K562 (cell line): ENCODE measurements at regions not wholly inside any gene's neighbourhood (a gene's known extent, or its start where the extent isn't known, plus 50 kb on each side); places are given as distances from the start of the nearest gene placed in this dataset.

Experiments
- ATAC-seq: fragments of 200-7000 bp; cut with Tn5 transposase; 3 replicates; pipeline ENCODE4 v1.9.1; 2020; ENCODE audit warnings: moderate library complexity
- BruUV-seq: library from RNA; stranded (reverse); fragments of 400-500 nt; replicated peaks from 2 replicates; lab custom pipeline; 2021; lab: Mats Ljungman, UMichigan
- CTCF ChIA-PET: fragments of 300-600 bp; formaldehyde crosslinking; extraction: SDS; loops from one replicate; lab custom pipeline; 2021; ENCODE audit warnings: low intra/inter-chr PET ratio; lab: Yijun Ruan, JAX
- POLR2A ChIA-PET: fragments of 300-600, 350-650 bp; sonication (Branson Sonifier 250); formaldehyde crosslinking; extraction: SDS; loops from one replicate; lab custom pipeline; 2021; ENCODE audit warnings: antibody characterized with exemption, inconsistent platforms; lab: Yijun Ruan, JAX
- DNase-seq, 4 experiments: peaks; one replicate each; pipeline versions ENCODE4 v3.0.0 to v3.0.0-alpha.2; 2011 to 2018; ENCODE audit warnings: low spot score in 3 of 4, mixed read lengths in 3 of 4; ENCODE audit errors: extremely low read depth in 1 of 4
- FAIRE-seq: peaks from 2 replicates; lab custom pipeline; 2011; peaks lifted over from hg19 to GRCh38; lab: Jason Lieb, UNC
- H2AFZ ChIP-seq: 2 replicates; pipeline ENCODE4 v1.6.0; 2011; ENCODE audit warnings: low read depth, low read length, control low read depth, inconsistent platforms
- H3K27ac ChIP-seq: fragments of 200-600 bp; 3 replicates; pipeline ENCODE4 v1.8.0; 2011; ENCODE audit warnings: low read depth, mild to moderate bottlenecking, control low read depth, inconsistent platforms, low read length, moderate library complexity, mixed read lengths; ENCODE audit errors: extremely low read depth
- H3K27me3 ChIP-seq, 2 experiments: fragments of 300-600 bp in 1 of 2; 2 replicates in 1 of 2; 3 replicates in 1 of 2; pipeline versions ENCODE4 v1.6.0 to v1.8.0; 2011; ENCODE audit warnings: inconsistent platforms in 2 of 2, low read length in 2 of 2, mild to moderate bottlenecking in 1 of 2, mixed read lengths in 1 of 2, moderate library complexity in 1 of 2; ENCODE audit not compliant: control insufficient read depth in 2 of 2, insufficient read depth in 2 of 2
- H3K36me3 ChIP-seq: fragments of 300-600 bp; 3 replicates; pipeline ENCODE4 v1.8.0; 2011; ENCODE audit warnings: mild to moderate bottlenecking, low read length, inconsistent platforms; ENCODE audit not compliant: control insufficient read depth, insufficient read depth
- H3K4me1 ChIP-seq, 2 experiments: fragments of 200-600 bp in 1 of 2; replicated peaks in 1 of 2; 2 replicates in 1 of 2; 3 replicates in 1 of 2; pipeline versions ENCODE4 v1.5.1 to v1.8.0; 2011; ENCODE audit warnings: inconsistent platforms in 2 of 2, low read length in 2 of 2, mild to moderate bottlenecking in 1 of 2, mixed read lengths in 1 of 2, moderate library complexity in 1 of 2; ENCODE audit not compliant: control insufficient read depth in 2 of 2, insufficient read depth in 2 of 2
- H3K4me2 ChIP-seq: 2 replicates; pipeline ENCODE4 v1.6.1; 2011; ENCODE audit warnings: low read length, control low read depth, inconsistent platforms, mixed read lengths; ENCODE audit not compliant: insufficient read depth
- H3K4me3 ChIP-seq: fragments of 200-600 bp; sonication (generic), shearing (Covaris generic); 2 replicates; pipeline ENCODE4 v1.5.1; 2016; ENCODE audit warnings: control low read depth, inconsistent platforms
- H3K79me2 ChIP-seq: fragments of 200-600 bp; 3 replicates; pipeline ENCODE4 v1.8.0; 2011; ENCODE audit warnings: low read length, inconsistent platforms; ENCODE audit not compliant: control insufficient read depth, insufficient read depth
- H3K9ac ChIP-seq, 2 experiments: 2 replicates each; pipeline versions ENCODE4 v1.6.0 to v1.6.1; 2011; ENCODE audit warnings: low read depth in 2 of 2, low read length in 2 of 2, control low read depth in 1 of 2, inconsistent platforms in 1 of 2, mild to moderate bottlenecking in 1 of 2, mixed read lengths in 1 of 2; ENCODE audit not compliant: insufficient read depth in 1 of 2
- H3K9me1 ChIP-seq: one replicate; pipeline ENCODE4 v1.6.0; 2011; ENCODE audit warnings: inconsistent platforms, mild to moderate bottlenecking, low read length, moderate library complexity; ENCODE audit not compliant: control insufficient read depth, insufficient read depth
- H3K9me3 ChIP-seq: replicated peaks from 2 replicates; pipeline ENCODE4 v1.5.1; 2011; ENCODE audit warnings: low read depth, low read length, inconsistent platforms; ENCODE audit not compliant: control insufficient read depth, insufficient read depth
- H4K20me1 ChIP-seq: replicated peaks from 2 replicates; pipeline ENCODE4 v1.6.1; 2011; ENCODE audit warnings: low read length, inconsistent platforms, mixed read lengths; ENCODE audit not compliant: control insufficient read depth, insufficient read depth
- AFF4 ChIP-seq: sonication (generic); formaldehyde crosslinking; IDR thresholded peaks from 2 replicates; pipeline ENCODE4 v1.8.0; 2023; ENCODE audit warnings: mild to moderate bottlenecking, missing genetic modification reagents
- ETV1 ChIP-seq: fragments of 450-650 bp; conservative IDR thresholded peaks from 2 replicates; pipeline ENCODE4 v1.6.1; 2016; ENCODE audit warnings: missing genetic modification characterization, control low read depth, low read depth, missing compliant biosample characterization
- FOXP1 ChIP-seq: sonication (generic); formaldehyde crosslinking; IDR thresholded peaks from 2 replicates; pipeline ENCODE4 v1.8.0; 2022; ENCODE audit warnings: mild to moderate bottlenecking, missing genetic modification reagents
- GTF2E2 ChIP-seq: fragments of 200-800 bp; sonication (Bioruptor generic); IDR thresholded peaks from 2 replicates; pipeline ENCODE4 v1.6.1; 2016; ENCODE audit warnings: missing genetic modification characterization, missing compliant biosample characterization
- HMGXB4 ChIP-seq: sonication (generic); formaldehyde crosslinking; IDR thresholded peaks from 2 replicates; pipeline ENCODE4 v1.8.1; 2023; ENCODE audit warnings: mild to moderate bottlenecking, missing genetic modification reagents
- IRF2 ChIP-seq: sonication (generic); formaldehyde crosslinking; IDR thresholded peaks from 2 replicates; pipeline ENCODE4 v1.8.1; 2022; ENCODE audit warnings: mild to moderate bottlenecking, missing genetic modification reagents
- MAFF ChIP-seq: IDR thresholded peaks from 2 replicates; pipeline ENCODE4 v1.6.1; 2012; ENCODE audit warnings: low read length, improper control_type of control experiment
- OTX1 ChIP-seq: fragments of 450-650 bp; formaldehyde crosslinking; IDR thresholded peaks from 2 replicates; pipeline ENCODE4 v1.4.0; 2022; ENCODE audit warnings: mild to moderate bottlenecking
- SAFB2 ChIP-seq: fragments of 200-400 bp; formaldehyde crosslinking; IDR thresholded peaks from 2 replicates; pipeline ENCODE4 v1.6.1; 2018; ENCODE audit warnings: borderline replicate concordance, low read length, low read depth, moderate library complexity; ENCODE audit not compliant: severe bottlenecking
- ZNF133 ChIP-seq: fragments of 250-450 bp; sonication (Bioruptor Pico); IDR thresholded peaks from 2 replicates; pipeline ENCODE4 v1.4.0; 2020; ENCODE audit warnings: mild to moderate bottlenecking
- ZNF398 ChIP-seq: fragments of 250-450 bp; sonication (Bioruptor Pico); IDR thresholded peaks from 2 replicates; pipeline ENCODE4 v1.8.0; 2021; ENCODE audit warnings: moderate library complexity, mild to moderate bottlenecking, inconsistent platforms
- WGBS: fragments of 100-300 bp; shearing (Covaris generic); methylation state at CpG from one replicate; pipeline ENCODE4 v1.1.6; 2016; ENCODE audit warnings: low coverage, mixed read lengths; ENCODE audit not compliant: insufficient coverage; ENCODE audit errors: missing lambda C conversion rate; 5-methylcytosine and 5-hydroxymethylcytosine counted together
- in situ Hi-C: fragments of 300-500 bp; cut with MboI; formaldehyde crosslinking; loops from 4 replicates; pipeline ENCODE4 v1.15.0; 2018; ENCODE audit warnings: inconsistent platforms, mixed read lengths
- intact Hi-C: fragments of 100-400 bp; cut with micrococcal nuclease; formaldehyde crosslinking; loops from 2 replicates; pipeline ENCODE4 v1.14.2; 2022
- TF ChIP-seq, protein P1 (sequence below): fragments of 450-650 bp; IDR thresholded peaks from 2 replicates; pipeline ENCODE4 v1.6.1; 2017; ENCODE audit warnings: mild to moderate bottlenecking, moderate library complexity

DNA sequence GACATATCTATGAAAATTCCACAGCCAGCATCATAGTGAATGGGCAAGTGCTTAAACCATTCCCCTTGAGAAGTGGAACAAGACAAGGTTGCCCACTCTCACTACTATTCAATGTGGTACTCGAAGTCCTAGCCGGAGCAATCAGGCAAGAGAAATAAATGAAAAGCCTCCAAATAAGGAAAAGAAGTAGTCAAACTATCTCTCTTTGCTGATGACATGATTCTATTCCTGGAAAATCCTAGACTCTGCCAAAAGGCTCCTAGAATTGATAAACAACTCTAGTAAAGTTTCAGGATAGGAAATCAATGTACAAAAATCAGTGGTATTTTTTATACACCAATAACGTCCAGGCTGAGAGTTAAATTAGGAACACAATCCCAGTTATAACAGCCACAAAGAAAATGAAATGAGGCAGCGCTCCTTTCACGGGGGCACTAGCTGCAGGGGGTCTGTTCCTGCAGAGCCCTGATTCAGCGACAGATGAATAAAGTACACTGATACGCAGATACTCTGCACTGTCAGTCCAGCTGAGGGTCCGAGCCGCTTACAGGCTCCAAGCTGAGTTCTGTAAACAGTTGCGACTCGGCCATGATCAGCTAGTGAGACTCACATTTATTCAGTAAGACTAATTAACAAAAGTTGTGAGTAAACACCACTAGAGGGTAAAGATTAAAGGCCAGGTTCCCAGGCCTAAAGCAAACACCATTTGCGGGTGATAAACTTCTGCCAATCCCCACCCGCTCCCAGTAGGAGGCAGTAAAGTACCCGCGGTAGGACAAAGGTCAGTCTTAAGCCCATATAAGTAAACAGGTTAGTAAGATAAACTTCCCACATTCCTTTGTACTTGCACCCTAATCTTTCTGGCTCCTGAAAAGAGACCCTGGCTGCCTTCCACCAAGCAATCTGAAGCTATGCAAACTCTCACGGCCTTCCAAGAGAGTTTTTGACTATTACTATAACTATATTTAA, 290.6 kb upstream of the GRID2 start:
- FAIRE-seq (no peak), DNase-seq (no peak), ATAC-seq (no peak)
- no peak overlapping the region for H3K27ac ChIP-seq
- WGBS, result 1% methylated on average over 16 of the region's 16 CpGs
- H3K9me3 ChIP-seq, result no peaks in the 10 kb centered on the region
- no peak overlapping the region for H3K4me2 ChIP-seq
- no peak overlapping the region for H3K4me3 ChIP-seq
- intact Hi-C loops (no loop called here), in situ Hi-C loops (no loop called here)
- H3K36me3 ChIP-seq, result no peaks in the 10 kb centered on the region
- H3K79me2 ChIP-seq, result no peaks in the 10 kb centered on the region
- no peak overlapping the region for H3K9ac ChIP-seq
- H3K9me1 ChIP-seq, result no peaks in the 10 kb centered on the region
- POLR2A ChIA-PET, result no interaction called here
- H2AFZ ChIP-seq, result no peak overlapping the region
- H3K4me1 ChIP-seq, result no peaks in the 10 kb centered on the region
- TF ChIP-seq MAFF (no peak), GTF2E2 (tag) (no peak), IRF2 (CRISPR knock-in tag) (no peak), SAFB2 (no peak), HMGXB4 (CRISPR knock-in tag) (no peak), OTX1 (CRISPR knock-in tag) (no peak), ZNF133 (CRISPR knock-in tag) (no peak), FOXP1 (CRISPR knock-in tag) (no peak), ETV1 (tag) (no peak), ZNF398 (CRISPR knock-in tag) (no peak), AFF4 (CRISPR knock-in tag) (no peak)
- TF ChIP-seq, protein P1, sequence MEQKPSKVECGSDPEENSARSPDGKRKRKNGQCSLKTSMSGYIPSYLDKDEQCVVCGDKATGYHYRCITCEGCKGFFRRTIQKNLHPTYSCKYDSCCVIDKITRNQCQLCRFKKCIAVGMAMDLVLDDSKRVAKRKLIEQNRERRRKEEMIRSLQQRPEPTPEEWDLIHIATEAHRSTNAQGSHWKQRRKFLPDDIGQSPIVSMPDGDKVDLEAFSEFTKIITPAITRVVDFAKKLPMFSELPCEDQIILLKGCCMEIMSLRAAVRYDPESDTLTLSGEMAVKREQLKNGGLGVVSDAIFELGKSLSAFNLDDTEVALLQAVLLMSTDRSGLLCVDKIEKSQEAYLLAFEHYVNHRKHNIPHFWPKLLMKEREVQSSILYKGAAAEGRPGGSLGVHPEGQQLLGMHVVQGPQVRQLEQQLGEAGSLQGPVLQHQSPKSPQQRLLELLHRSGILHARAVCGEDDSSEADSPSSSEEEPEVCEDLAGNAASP, result no peak
- TF ChIP-seq, all 486 proteins: peak for 0
- BruUV-seq, result no TSS peak
- Histone ChIP-seq H4K20me1 (no peaks in the 10 kb centered on the region), H3K27me3 (no peaks in the 10 kb centered on the region)
- CTCF ChIA-PET, result no interaction called here
